ENCODE measurements at regions not wholly inside any gene's neighbourhood (a gene's known extent, or its start where the extent isn't known, plus 50 kb on each side); places are given as distances from the start of the nearest gene placed in this dataset.

- H3K4me1 ChIP-seq (ENCODE audit: control insufficient read depth, insufficient read depth, low read length), result no peaks in the 10 kb centered on the region
- TF ChIP-seq CHD1 (IDR thresholded peaks at IDR 0.05; ENCODE audit: low read depth, low read length), result no peak
- TF ChIP-seq USF2 (IDR thresholded peaks at IDR 0.05; ENCODE audit: low read depth, low read length), result no peak
- no peak for TF ChIP-seq MXI1 (IDR thresholded peaks at IDR 0.05; ENCODE audit: borderline replicate concordance, low read depth, low read length)
- no peak overlapping the region for H3K4me2 ChIP-seq (ENCODE audit: low read depth, low read length)
- ChIA-PET CTCF (no interaction called here), POLR2A (ENCODE audit: unreplicated experiment) (no interaction called here)
- no peak overlapping the region for H2BK15ac ChIP-seq (ENCODE audit: low read depth, low read length)
- H2BK120ac ChIP-seq (ENCODE audit: low read depth, low read length), result no peak overlapping the region
- ATAC-seq (ENCODE audit: low read depth) (no peak), DNase-seq (no peak)
- no peaks in the 10 kb centered on the region for H4K20me1 ChIP-seq (ENCODE audit: insufficient read depth, low read length)
- H3K4me3 ChIP-seq (ENCODE audit: insufficient read depth, low read depth, low read length), result no peak overlapping the region
- H3K14ac ChIP-seq (replicated peaks; ENCODE audit: low read depth, low read length), result no peak overlapping the region
- H3K9me1 ChIP-seq (ENCODE audit: insufficient read depth, low read length), result no peaks in the 10 kb centered on the region
- H3K18ac ChIP-seq (ENCODE audit: low read depth, low read length), result no peak overlapping the region
- H2BK20ac ChIP-seq (ENCODE audit: low read depth, low read length), result no peak overlapping the region
- intact Hi-C loops (cut with micrococcal nuclease) (no loop called here), dilution Hi-C loops (cut with HindIII; ENCODE audit: low sequenced_read_pairs, unreplicated experiment) (no loop called here), in situ Hi-C loops (cut with MboI; ENCODE audit: low sequenced_read_pairs) (no loop called here)
- no peak overlapping the region for H2AK5ac ChIP-seq (ENCODE audit: low read depth, low read length)
- H4K8ac ChIP-seq (ENCODE audit: low read depth in 2 of 2, low read length in 2 of 2), result no peak overlapping the region
- H2AFZ ChIP-seq (replicated peaks; ENCODE audit: low read length, poor library complexity), result no peak overlapping the region
- H2AK9ac ChIP-seq (replicated peaks; ENCODE audit: low read depth, low read length, poor library complexity), result no peak overlapping the region
- H3K56ac ChIP-seq (ENCODE audit: extremely low read depth, insufficient read depth, low read length), result no peak overlapping the region
- WGBS, 2 experiments (ENCODE audit: extremely low coverage in 2 of 2, insufficient read length in 1 of 2), result 74% methylated on average over 10 of the region's 16 CpGs; no CpG with 5 or more reads in 1 of the 2 experiments
- H4K5ac ChIP-seq (ENCODE audit: low read depth, low read length), result no peak overlapping the region
- no peak overlapping the region for H3K23ac ChIP-seq (ENCODE audit: low read depth, low read length)
- H3K79me1 ChIP-seq (ENCODE audit: low read depth in 1 of 2, low read length in 2 of 2), result no peaks in the 10 kb centered on the region
- no peak overlapping the region for H4K91ac ChIP-seq (ENCODE audit: insufficient read depth, low read depth, low read length)
- H3K27ac ChIP-seq (ENCODE audit: insufficient read depth, low read length), result no peak overlapping the region
- no peak overlapping the region for H3K9ac ChIP-seq (ENCODE audit: low read depth, low read length)
- no peaks in the 10 kb centered on the region for H3K27me3 ChIP-seq (ENCODE audit: control insufficient read depth, insufficient read depth, low read length)
- H3K36me3 ChIP-seq (ENCODE audit: control insufficient read depth, insufficient read depth, low read length), result no peaks in the 10 kb centered on the region
- no peak overlapping the region for H3K4ac ChIP-seq (ENCODE audit: low read depth, low read length)
- peaks cover 56% of the 10 kb centered on the region for H3K9me3 ChIP-seq (ENCODE audit: control insufficient read depth, insufficient read depth, low read length)
- BruUV-seq (replicated peaks), result no TSS peak
- H2BK5ac ChIP-seq (ENCODE audit: low read depth, low read length, poor library complexity, severe bottlenecking), result no peak overlapping the region
These were observed 228.6 kb downstream of the BRD1 start for GRCh38 chr22:49599039-49599438.

Measured in IMR-90 (cell line).